OCI-LY3 (cell line): ENCODE measurements at regions not wholly inside any gene's neighbourhood (a gene's known extent, or its start where the extent isn't known, plus 50 kb on each side); places are given as distances from the start of the nearest gene placed in this dataset.

Experiments used
- EZH2phosphoT487 ChIP-seq: fragments of 200-600 bp; shearing (Covaris generic); IDR thresholded peaks from 2 replicates; pipeline ENCODE4 v1.6.1; 2018; ENCODE audit warnings: antibody characterized with exemption, mixed run types, low read depth
- TF ChIP-seq, protein P1 (sequence below): fragments of 200-600, 300-600 bp; sonication (generic); IDR thresholded peaks from 2 replicates; pipeline ENCODE4 v1.5.1; 2014; ENCODE audit warnings: antibody characterized with exemption, low read length, low read depth

DNA sequence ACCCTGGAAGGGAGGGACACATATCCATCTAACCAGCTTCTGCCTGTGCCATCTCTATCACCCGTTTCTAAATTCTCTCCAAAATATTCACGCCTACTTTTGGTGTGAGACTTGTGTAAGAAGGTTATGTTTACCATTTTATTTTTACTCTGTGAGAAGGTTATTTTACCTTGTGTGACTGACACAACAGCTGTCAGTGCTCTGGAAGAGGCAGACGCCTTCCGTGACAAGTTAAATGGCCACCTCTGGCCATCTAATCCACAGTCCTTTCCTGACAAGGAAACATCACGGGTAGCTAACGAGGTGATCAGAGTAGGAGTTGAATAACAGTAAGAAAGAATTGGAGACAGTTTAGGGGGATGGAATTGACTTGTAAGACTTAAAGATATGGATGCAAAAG lies 443.8 kb upstream of the PIK3R1 start:
- TF ChIP-seq, protein P1, sequence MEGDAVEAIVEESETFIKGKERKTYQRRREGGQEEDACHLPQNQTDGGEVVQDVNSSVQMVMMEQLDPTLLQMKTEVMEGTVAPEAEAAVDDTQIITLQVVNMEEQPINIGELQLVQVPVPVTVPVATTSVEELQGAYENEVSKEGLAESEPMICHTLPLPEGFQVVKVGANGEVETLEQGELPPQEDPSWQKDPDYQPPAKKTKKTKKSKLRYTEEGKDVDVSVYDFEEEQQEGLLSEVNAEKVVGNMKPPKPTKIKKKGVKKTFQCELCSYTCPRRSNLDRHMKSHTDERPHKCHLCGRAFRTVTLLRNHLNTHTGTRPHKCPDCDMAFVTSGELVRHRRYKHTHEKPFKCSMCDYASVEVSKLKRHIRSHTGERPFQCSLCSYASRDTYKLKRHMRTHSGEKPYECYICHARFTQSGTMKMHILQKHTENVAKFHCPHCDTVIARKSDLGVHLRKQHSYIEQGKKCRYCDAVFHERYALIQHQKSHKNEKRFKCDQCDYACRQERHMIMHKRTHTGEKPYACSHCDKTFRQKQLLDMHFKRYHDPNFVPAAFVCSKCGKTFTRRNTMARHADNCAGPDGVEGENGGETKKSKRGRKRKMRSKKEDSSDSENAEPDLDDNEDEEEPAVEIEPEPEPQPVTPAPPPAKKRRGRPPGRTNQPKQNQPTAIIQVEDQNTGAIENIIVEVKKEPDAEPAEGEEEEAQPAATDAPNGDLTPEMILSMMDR: no peak
- no peak for TF ChIP-seq EZH2phosphoT487
